ENCODE measurements at regions not wholly inside any gene's neighbourhood (a gene's known extent, or its start where the extent isn't known, plus 50 kb on each side); places are given as distances from the start of the nearest gene placed in this dataset.

GRCh38 chr1:164021813-164022212 lies 537.2 kb upstream of the PBX1 start:
- TF ChIP-seq EP300 (IDR thresholded peaks at IDR 0.05; ENCODE audit: borderline replicate concordance): no peak
- no peak for TF ChIP-seq YY1 (IDR thresholded peaks at IDR 0.05; ENCODE audit: low read depth)
- no peak for TF ChIP-seq EGR1 (IDR thresholded peaks at IDR 0.05)

GRCh38 chr1:164033782-164034181 lies 525.2 kb upstream of the PBX1 start:
- TF ChIP-seq CEBPB (IDR thresholded peaks at IDR 0.05) (no peak), REST (IDR thresholded peaks at IDR 0.05; ENCODE audit: low read depth) (no peak), ZBTB7A (IDR thresholded peaks at IDR 0.05; ENCODE audit: low read depth) (no peak), TCF12 (IDR thresholded peaks at IDR 0.05; ENCODE audit: low read depth) (no peak), EGR1 (IDR thresholded peaks at IDR 0.05) (no peak), YY1 (IDR thresholded peaks at IDR 0.05; ENCODE audit: low read depth) (no peak), MAX (IDR thresholded peaks at IDR 0.05) (no peak), USF1 (IDR thresholded peaks at IDR 0.05) (no peak), TEAD4 (IDR thresholded peaks at IDR 0.05) (no peak), EP300 (IDR thresholded peaks at IDR 0.05; ENCODE audit: borderline replicate concordance) (no peak), NFIC (IDR thresholded peaks at IDR 0.05) (no peak), RAD21 (IDR thresholded peaks at IDR 0.05; ENCODE audit: low read depth) (no peak)

- TF ChIP-seq REST (IDR thresholded peaks at IDR 0.05; ENCODE audit: low read depth) (no peak), TCF12 (IDR thresholded peaks at IDR 0.05; ENCODE audit: low read depth) (no peak), EGR1 (IDR thresholded peaks at IDR 0.05) (no peak)
Observed at GRCh38 chr1:164040754-164041153, 518.2 kb upstream of the PBX1 start.

GRCh38 chr1:164051782-164052181 lies 507.2 kb upstream of the PBX1 start:
- no peak for TF ChIP-seq CEBPB (IDR thresholded peaks at IDR 0.05)
- TF ChIP-seq NFIC (IDR thresholded peaks at IDR 0.05): no peak
- no peak for TF ChIP-seq YY1 (IDR thresholded peaks at IDR 0.05; ENCODE audit: low read depth)
- no peak for TF ChIP-seq TAF1 (IDR thresholded peaks at IDR 0.05; ENCODE audit: low read depth)

GRCh38 chr1:164054331-164054730 lies 504.7 kb upstream of the PBX1 start:
- TF ChIP-seq NFIC (IDR thresholded peaks at IDR 0.05): no peak

- TF ChIP-seq MAX (IDR thresholded peaks at IDR 0.05): no peak
- TF ChIP-seq ZBTB7A (IDR thresholded peaks at IDR 0.05; ENCODE audit: low read depth): no peak
- TF ChIP-seq NFIC (IDR thresholded peaks at IDR 0.05): no peak
- no peak for TF ChIP-seq EP300 (IDR thresholded peaks at IDR 0.05; ENCODE audit: borderline replicate concordance)
- TF ChIP-seq YY1 (IDR thresholded peaks at IDR 0.05; ENCODE audit: low read depth): no peak
- TF ChIP-seq TCF12 (IDR thresholded peaks at IDR 0.05; ENCODE audit: low read depth): no peak
- TF ChIP-seq TAF1 (IDR thresholded peaks at IDR 0.05; ENCODE audit: low read depth): no peak
- no peak for TF ChIP-seq TEAD4 (IDR thresholded peaks at IDR 0.05)
- no peak for TF ChIP-seq USF1 (IDR thresholded peaks at IDR 0.05)
- no peak for TF ChIP-seq CREB1 (IDR thresholded peaks at IDR 0.05; ENCODE audit: low read depth)
Observed at GRCh38 chr1:164058198-164058597, 500.8 kb upstream of the PBX1 start.

GRCh38 chr1:164061528-164061927 lies 497.5 kb upstream of the PBX1 start:
- TF ChIP-seq RAD21 (IDR thresholded peaks at IDR 0.05; ENCODE audit: low read depth) (no peak), TAF1 (IDR thresholded peaks at IDR 0.05; ENCODE audit: low read depth) (no peak), NFIC (IDR thresholded peaks at IDR 0.05) (no peak), USF1 (IDR thresholded peaks at IDR 0.05) (no peak), CEBPB (IDR thresholded peaks at IDR 0.05) (no peak), FOXM1 (IDR thresholded peaks at IDR 0.05; ENCODE audit: borderline replicate concordance, low read depth) (no peak), CREB1 (IDR thresholded peaks at IDR 0.05; ENCODE audit: low read depth) (no peak), TEAD4 (IDR thresholded peaks at IDR 0.05) (no peak), ZBTB7A (IDR thresholded peaks at IDR 0.05; ENCODE audit: low read depth) (no peak), YY1 (IDR thresholded peaks at IDR 0.05; ENCODE audit: low read depth) (no peak), EP300 (IDR thresholded peaks at IDR 0.05; ENCODE audit: borderline replicate concordance) (no peak), REST (IDR thresholded peaks at IDR 0.05; ENCODE audit: low read depth) (no peak), TCF12 (IDR thresholded peaks at IDR 0.05; ENCODE audit: low read depth) (no peak), EGR1 (IDR thresholded peaks at IDR 0.05) (no peak), MAX (IDR thresholded peaks at IDR 0.05) (no peak)
